CD4-positive, alpha-beta T cell treated with Interleukin-21 for 1 hour (primary cell): ENCODE measurements at regions not wholly inside any gene's neighbourhood (a gene's known extent, or its start where the extent isn't known, plus 50 kb on each side); places are given as distances from the start of the nearest gene placed in this dataset.
"Not testable (repeated sequence)": the region's sequence is repeated elsewhere in the genome, so short reads cannot be mapped to it uniquely, and the experiment has no call there.

ENCODE experiments used
- DNase-seq: peaks from one replicate; pipeline ENCODE4 v3.0.0-alpha.2; 2020

DNA sequence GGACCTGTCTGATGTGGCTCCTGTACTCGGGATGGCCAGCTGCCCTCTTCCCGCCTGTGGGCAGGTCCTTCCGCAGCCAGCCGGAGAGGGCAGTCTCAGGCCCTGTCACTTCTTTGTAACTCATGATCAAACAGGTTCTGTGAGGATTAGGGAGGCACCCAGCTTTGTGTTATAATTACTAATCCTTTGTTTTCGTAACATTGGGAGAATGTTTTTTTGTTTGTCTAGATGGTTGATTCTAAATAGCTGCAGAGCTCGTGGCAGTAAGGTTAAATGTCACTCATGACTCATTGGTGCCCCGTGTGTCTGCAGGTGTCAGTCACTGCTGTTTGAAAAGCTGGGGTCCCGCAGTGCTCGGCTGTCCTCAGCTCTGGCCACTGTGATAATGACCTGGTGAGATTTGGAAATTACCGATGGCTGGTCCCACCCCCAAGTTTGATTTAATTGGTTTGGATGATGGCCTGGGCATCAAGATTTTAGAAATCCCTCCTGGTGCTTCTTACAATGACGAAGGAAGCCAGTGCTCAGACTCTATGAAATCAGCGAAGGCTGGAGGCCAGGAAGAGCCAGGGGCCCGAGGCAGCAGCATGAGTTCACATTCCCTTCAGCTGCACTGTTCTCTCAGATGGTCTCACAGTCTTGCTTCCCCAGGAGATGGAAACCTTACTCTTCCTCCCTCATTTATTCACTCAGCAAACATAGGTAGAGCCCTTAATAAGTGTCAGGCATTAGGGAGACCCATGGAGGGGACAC lies 172.8 kb downstream of the VAPA start:
- no peak for DNase-seq

- DNase-seq: no peak
Observed at GRCh38 chr18:10088734-10089133, 174.9 kb downstream of the VAPA start.

GRCh38 chr18:10089881-10090280 lies 176.1 kb downstream of the VAPA start:
- no peak for DNase-seq

GRCh38 chr18:10090668-10091067 lies 176.9 kb downstream of the VAPA start:
- no peak for DNase-seq

- DNase-seq: no peak
Observed at GRCh38 chr18:10093445-10093844, 179.6 kb downstream of the VAPA start.

DNA sequence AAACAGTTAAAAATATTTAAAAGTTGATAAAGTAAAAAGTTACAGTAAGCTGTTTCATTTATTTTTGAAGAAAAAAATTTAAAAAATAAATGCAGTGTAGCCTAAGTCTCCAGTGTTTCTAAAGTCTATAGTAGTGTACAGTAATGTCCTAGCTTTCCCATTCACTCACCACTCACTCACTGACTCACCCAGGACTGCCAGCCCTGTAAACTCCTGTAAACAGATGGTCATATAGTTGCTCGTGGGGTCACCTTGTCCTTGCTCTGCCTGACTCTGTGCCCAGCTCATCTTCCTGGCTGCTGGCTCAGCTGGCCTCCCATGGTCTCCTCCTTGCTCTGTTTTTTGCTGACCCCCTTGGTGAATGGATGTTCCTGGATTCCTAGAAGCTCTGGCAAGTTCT lies 180.3 kb downstream of the VAPA start:
- no peak for DNase-seq

- DNase-seq: no peak
Observed at GRCh38 chr18:10094655-10095054, 180.8 kb downstream of the VAPA start.

GRCh38 chr18:10095356-10095755 lies 181.5 kb downstream of the VAPA start:
- no peak for DNase-seq

DNA sequence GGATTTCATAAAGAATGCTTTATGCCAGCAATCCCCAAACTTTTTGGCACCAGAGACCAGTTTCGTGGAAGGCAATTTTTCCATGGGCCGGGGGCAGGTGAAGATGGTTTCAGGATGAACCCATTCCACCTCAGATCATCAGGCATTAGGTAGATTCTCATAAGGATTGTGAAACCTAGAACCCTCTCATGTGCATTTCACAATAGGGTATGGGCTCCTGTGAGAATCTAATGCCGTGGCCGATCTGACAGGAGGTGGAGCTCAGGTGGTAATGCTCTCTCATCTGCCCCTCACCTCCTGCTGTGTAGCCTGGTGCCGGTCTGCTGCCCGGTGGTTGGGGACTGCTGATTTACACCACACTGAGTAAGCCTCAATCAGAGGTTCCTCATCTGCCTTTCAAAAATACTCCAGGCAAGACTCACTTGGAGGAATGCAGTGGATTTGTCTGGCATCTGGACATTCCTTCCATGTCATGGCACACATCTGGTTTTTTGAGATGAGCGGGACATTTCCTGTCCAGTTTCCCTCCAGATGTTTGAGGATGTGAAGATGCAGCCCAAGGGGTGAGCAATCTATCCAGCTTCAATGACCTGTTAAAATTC lies 185.8 kb downstream of the VAPA start:
- no peak for DNase-seq

GRCh38 chr18:10100196-10100595 lies 186.4 kb downstream of the VAPA start:
- no peak for DNase-seq

- DNase-seq: no peak
Observed at GRCh38 chr18:10100941-10101701, 187.3 kb downstream of the VAPA start.

DNA sequence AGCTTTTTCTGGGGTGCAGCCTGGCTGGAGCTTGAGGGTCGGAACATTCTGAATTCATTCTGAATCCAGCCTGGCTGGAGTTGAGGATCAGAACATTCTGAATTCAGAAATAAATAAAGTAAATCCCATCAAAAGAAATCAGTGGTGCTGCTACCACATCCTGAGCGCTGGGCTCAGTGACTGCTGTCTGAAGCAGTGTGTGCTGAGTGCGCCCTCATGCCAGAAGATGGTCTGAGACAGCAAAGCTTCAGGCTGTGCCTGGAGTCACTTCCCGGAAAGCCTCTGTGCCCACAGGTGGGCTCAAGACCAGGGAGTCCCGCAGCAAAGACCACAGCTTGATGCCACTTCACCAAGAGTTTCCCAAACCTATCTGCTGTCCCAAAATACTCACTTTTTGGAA lies 187.9 kb downstream of the VAPA start:
- no peak for DNase-seq

GRCh38 chr18:10105118-10105517 lies 191.3 kb downstream of the VAPA start:
- not testable (repeated sequence) for DNase-seq

GRCh38 chr18:10111191-10111590 lies 197.4 kb downstream of the VAPA start:
- no peak for DNase-seq

DNA sequence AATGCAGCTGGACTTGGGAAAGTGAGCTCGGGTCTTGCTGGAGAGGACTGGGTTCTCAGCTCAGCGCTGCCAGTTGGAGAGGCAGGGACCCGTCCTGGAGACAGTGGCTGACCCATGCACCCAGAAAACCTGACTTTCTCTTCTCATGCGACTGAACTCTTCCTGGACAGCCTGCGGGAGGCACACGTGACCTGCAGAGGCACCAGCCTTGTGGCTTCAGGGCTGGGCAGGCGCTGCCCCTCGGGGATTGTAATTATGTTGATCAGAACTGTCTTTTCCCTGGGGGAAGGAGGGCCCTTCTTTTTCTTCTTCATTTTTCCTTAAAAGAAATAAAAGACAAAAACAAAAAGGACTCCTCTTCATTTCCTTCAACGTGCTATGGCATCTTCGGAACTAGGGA lies 198.1 kb downstream of the VAPA start:
- DNase-seq: no peak

DNA sequence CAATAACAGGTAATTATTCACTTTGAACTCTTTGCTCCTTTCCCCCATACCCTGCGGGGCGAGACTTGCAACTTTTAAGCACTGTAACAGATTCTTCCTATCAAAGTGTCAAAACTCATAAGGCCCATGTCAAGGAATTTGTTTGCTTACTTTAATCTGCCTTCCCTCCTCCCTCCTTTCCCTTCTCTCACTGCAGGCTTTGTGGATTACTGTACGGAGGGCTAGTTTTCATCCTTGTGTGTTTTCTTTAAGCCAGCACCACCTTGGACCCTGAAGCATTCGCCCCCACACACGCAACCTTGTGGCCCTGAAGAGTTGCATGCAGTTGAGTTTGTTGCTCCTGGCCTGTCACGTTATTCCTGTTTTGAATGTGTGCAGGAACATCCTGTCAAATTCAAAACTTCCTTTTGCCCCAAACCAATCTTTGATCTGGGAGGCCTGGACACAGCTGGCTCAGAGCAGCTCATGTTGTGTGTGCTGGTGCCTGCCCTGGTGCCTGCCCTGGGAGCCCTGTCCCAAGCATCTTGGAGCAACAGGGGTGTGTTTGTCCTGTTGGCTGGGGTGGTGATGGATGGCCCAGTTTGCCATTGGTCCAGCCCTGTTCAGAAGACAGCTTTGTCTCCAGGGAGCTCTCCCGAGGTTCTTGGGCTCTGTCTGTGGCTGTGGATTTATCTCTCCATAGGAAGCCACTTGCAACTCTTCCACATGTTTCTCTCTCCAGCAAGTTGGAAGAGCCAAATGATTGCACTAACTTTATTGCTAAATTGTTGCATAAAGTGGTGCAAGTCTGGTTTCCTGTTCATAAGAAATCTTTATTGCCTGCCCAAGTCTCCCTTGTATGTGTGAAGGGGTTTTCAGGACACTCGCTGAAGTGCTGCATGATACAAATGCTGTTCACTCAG lies 199.6 kb downstream of the VAPA start:
- no peak for DNase-seq

- no peak for DNase-seq
Observed at GRCh38 chr18:10114717-10115463, 201.1 kb downstream of the VAPA start.

DNA sequence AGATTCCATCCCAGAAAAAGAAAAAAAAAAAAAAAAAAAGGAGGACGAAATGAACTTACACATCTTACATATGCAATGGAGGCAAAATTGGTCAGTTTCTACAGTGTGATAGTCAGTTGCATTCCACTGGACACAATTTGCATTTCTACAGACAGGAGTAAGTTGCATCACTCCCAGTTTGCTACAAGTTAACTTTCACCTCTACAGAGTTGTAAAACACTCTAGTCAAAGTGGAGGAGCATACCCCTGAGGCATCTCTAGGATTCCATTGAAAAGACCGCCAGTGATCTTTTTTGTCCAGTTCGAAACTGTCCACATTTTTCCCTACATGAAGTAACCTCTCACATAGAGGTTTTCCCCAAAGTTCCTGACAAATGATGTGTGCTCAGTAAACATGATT lies 202.8 kb downstream of the VAPA start:
- DNase-seq: no peak

- DNase-seq: no peak
Observed at GRCh38 chr18:10119528-10119927, 205.7 kb downstream of the VAPA start.

- no peak for DNase-seq
Observed at GRCh38 chr18:10119991-10120390, 206.2 kb downstream of the VAPA start.

GRCh38 chr18:10120622-10121021 lies 206.8 kb downstream of the VAPA start:
- DNase-seq: no peak

DNA sequence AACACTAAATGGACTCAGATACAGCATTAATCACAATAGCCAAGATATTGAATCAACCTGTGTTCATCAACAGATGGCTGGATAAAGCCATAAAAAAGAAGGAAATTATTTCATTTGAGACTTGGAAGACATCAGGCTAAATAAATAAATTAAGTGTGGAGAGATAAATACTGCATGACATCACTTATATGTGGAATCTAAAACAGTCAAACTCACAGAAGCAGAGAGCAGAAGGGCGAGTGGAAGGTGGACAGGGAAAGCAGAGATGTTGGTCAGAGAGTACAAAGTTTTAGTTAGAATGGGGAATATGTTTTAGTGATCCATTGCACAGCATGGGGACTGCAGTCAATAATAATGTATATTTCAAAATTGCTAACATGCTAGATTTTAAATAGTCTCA lies 207.2 kb downstream of the VAPA start:
- no peak for DNase-seq
